ENCODE measurements at regions not wholly inside any gene's neighbourhood (a gene's known extent, or its start where the extent isn't known, plus 50 kb on each side); places are given as distances from the start of the nearest gene placed in this dataset.

GRCh38 chr9:108209132-108209685 is 646.6 kb downstream of the ACTL7B start:
- DNase-seq = no peak

DNA sequence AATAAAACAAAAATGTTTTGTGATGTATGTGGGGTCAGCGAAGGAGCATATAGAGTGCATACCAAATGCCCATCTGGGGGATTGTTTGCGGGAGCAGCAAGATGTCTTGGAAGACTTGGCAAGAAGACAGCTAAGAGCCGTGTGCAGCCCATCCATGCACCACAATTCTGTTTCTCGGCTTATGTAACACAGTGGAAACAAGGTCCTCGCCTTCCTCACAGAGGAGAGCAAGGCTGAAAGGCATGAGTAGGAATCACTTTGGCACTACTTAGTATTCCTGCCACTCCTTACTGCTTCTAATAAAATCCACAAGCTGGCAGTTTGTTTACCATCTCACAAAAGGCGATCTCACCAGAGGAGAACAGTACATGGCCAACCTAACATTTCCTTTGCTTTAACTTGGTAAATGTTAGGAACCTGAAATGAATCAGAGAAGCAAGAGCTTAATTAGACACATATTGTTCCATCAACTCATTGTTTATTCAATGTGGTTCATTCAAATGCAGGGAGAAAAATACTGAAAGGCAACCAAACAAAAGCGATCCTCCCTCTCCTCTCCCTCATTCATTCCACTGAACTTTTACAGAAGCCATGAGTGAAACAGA is 648.1 kb downstream of the ACTL7B start:
- DNase-seq = no peak

DNA sequence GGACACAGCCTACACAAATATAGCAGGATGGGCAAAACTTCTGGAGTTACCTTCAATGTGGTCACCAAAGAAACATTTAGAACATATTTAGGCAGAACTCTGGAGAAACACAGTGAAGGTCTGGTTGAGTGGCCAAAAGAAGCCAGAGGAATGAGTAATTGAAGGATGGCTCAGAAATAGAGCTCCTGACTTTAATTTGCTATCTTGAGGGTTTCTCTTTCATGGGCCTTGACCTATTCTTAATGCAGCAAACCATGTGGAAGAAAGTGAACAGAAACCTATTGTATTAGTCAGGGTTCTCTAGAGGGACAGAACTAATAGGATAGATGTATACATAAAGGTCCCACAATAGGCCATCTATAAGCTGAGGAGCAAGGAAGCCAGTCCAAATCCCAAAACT is 650.5 kb downstream of the ACTL7B start:
- no peak for DNase-seq

DNA sequence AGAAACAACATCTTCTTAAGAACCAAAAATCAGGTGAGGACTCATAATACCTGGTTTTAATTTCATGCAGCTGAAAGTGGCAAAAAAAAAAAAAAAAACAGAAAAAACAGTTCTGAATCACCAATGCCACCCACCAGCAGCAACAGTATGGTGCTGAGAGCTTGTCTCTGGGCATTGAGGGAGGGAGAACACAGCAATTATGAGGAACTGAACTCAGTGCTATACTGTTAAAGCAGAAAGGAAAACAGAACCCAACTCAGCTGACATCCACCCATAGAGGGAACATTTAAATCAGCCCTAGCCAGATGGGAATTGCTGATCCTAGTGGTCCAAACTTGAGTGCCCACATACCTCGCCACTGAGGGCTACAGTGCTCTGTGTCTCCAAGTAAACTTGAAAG is 657.9 kb downstream of the ACTL7B start:
- no peak for DNase-seq

DNA sequence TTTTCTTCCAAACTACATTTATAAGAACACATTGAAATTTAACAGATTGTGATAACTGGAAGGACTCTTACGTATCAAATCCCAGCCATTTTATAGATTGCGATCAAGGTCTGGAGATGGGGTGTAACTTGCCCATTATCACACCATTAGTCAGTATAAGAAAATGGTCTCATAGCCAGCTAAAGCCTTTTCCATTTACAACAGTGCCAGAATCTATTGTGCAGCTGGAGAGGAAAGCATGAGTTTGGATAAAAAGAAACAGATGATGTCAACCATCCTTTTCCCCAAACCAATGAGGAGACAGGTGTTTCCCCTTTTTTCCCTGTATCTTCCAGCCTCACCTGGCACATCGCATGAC is 658.8 kb downstream of the ACTL7B start:
- DNase-seq = no peak

GRCh38 chr9:108196332-108197007 is 659.3 kb downstream of the ACTL7B start:
- DNase-seq = no peak

GRCh38 chr9:108194154-108194553 is 661.6 kb downstream of the ACTL7B start:
- DNase-seq = no peak

DNA sequence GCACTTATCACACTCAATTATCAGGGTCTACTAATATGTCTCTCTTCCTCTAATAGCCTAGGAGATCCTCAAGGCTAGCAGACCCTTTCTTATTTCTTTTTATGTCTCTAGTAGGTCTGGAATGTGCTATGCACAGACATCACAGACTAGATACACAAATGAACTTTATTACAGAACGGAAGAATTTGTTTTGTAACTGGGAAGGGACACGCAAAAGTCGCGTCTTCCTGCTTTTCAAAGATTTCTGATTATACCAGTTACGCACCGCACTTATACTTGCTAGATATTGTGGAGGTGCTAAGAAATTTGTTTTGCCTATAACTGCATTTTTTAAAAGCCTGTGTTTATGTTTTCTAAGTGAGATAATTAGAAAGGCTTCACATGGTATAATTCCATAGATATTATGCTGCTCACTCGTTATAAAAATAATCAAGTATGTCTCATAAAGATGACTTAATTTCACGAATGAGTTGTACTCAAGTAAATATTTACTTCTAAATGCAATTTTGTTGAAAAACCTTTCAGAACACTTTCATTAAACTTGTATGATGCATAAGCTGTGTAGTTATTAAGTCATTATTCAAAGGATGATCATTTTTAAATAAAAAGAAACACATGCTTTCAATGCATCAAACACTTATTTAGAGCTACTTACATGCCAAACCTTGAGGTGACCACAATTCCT is 662.6 kb downstream of the ACTL7B start:
- no peak for DNase-seq

- no peak for DNase-seq
Measured at GRCh38 chr9:108191065-108191464, 664.7 kb downstream of the ACTL7B start.

DNA sequence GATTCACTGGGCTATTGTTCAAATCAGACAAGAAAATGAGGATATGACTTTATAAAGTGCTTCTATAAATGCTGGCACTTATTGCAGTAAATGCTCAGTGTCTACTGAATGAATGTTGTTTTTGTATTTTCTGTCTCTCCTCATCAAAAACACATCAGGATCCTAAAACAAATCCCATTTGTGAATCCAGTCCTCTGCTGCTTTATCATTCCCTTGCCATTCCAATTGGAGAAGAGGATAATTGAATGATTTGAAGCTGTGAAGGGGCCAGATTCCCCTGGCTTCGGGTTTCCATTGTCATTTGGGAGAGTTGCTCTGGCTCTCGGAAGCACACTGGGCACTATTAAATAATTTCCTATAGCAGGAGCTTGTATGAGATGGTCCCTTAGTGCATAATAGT is 666.8 kb downstream of the ACTL7B start:
- no peak for DNase-seq

DNA sequence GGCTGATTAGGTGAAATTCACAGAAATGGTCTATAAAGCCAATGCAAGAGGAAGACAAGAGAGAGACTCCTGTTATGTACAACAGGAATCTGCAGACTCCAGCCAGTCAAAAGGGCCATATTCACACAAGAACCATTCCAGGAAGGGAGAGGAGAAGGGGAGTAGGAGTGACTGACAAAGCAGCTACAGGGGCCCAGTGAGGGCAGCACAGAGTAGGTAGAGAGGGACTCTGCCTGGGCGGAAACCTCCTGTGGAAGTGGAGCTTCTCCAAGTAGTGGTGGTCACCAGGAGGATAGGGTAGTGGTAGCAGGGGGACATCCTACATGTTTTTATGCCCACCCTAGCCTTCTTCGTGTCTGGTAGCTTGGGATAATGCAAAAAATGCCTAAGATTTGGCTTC is 667.3 kb downstream of the ACTL7B start:
- no peak for DNase-seq

GRCh38 chr9:108186642-108187395 is 669.0 kb downstream of the ACTL7B start:
- peak; percentile 34 for DNase-seq

DNA sequence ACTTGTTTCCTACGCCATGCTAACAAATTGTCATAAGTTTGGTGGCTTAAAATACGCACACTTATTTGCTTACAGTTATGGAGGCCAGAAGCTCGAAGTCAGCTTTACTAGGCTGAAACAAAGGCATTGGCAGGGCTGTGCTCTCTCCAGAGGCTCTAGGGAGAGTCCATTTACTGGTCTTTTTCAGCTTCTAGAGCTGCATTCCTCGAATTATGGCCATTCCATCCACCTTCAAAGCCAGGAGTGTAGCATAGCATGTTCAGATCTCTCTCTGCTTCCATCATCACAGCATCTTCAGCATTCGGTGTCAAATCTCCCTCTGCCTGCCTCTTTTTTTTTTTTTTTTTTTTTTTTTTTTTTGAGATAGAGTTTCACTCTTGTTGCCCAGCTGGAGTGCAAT is 670.2 kb downstream of the ACTL7B start:
- no peak for DNase-seq

DNA sequence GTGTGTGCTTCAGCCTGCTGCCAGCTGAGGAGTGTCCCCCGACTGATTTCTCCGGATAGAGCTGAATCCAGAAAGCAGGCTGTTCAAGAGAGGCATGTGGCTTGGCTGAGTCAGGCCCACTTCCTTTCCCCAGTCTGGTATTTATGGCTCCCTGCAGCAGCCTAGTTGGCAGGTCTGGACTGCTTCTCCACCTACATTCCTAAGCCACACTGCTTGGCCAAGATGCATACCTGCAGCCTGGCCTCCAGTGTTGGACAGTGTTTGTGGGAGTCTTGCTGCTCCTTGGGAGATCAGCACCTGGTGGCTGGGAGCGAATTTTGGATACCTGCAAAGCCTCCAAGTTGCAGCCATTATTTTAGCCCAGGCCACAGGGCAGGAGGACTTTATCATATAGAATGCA is 670.8 kb downstream of the ACTL7B start:
- DNase-seq = no peak

DNA sequence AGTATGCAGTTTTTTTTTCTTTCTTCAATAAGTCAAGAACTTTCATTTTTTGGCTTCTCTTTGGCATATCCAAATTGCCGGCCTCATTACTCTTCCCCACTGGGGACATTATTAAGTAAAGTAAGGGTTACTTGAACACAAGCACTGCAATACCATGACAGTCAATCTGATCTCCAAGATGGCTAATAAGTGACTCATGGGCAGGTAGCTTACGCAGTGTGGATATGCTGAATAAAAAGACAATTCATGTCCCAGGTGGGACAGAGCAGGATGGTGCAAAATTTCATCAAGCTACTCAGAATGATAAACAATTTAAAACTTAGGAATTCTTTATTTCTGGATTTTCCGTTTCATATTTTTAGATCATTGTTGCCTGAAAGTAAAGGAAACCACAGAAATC is 671.8 kb downstream of the ACTL7B start:
- DNase-seq = no peak

DNA sequence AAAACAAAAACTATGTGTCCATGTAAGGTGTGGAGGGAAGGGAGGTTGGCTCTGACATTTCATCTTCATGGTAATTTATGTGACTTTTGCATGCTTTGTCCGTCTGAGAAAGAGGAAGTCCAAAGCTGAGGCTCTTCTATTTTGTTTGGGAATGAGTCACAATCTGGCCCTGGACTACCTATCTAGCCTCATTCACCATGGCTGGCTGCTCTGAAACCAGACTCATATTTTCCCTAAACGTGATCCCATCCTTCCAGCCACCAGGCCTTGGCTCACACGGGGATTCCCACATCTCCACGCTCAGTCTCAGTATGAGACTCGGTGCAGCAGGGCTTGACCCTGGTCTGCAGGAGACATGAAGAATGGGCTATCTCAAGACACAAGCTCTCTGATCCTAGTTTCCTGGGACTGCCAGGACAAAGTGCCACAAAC is 672.8 kb downstream of the ACTL7B start:
- DNase-seq = no peak

- no peak for DNase-seq
Measured at GRCh38 chr9:108182270-108182669, 673.5 kb downstream of the ACTL7B start.

GRCh38 chr9:108181441-108181840 is 674.3 kb downstream of the ACTL7B start:
- no peak for DNase-seq

GRCh38 chr9:108180541-108180940 is 675.2 kb downstream of the ACTL7B start:
- DNase-seq = peak; percentile 17

DNA sequence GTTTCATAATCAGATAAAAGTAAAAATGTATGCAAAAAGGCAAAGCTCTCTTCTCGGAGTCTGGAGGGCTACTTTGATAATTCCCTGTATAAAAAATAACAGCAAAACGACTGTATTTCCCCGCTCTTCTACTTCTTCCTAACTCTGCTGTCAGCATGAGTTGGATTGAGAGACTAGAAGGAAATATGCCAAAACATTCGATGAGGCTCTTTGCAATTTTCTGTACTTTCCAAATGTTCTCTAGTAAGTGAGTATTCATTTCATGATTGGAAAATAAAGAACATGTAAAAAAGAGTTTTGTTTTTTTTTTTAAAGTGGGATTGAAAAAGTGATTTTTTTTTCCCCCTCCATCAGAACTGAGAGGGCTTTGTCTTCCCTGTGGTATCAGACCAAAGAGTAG is 677.5 kb downstream of the ACTL7B start:
- no peak for DNase-seq

GRCh38 chr9:108168236-108168850 is 678.8 kb upstream of the KLF4 start:
- DNase-seq = no peak

DNA sequence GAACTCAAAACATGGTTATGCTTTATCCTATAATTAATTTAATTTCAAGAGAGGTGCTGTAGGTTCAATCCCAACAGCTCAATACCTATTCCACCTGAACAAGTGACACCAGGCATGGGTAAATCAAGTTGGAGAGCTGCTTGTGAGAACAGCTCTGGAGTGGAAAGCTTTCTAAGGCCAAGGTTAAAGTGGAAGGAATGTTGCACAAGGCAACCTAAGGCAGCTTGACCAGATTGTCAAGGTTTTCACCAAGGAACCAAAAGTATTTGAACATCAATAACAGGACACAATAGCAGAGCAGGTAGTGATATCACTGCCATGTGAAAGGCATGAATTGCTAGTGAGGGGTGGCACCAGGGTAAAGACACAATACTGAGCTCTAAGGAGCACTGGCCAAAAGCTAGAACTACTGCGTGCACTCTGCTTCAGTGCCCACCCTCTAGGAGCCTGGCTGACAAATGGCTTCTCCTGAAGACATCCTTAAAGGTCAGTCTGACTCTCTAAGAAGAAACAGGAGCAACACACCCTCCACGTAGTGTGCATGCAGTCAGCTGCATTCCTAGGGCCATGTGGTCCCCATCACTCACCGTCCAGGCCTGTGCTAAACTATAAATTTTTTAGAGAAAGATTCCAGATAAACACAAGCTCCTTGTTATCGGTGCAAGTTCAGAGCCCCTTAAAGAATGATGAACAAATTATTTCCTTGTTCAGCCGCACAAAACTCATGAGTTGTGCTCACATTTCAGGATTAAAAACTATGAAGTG is 677.7 kb upstream of the KLF4 start:
- DNase-seq = no peak
